ENCODE measurements at regions not wholly inside any gene's neighbourhood (a gene's known extent, or its start where the extent isn't known, plus 50 kb on each side); places are given as distances from the start of the nearest gene placed in this dataset.
"Not testable (repeated sequence)": the region's sequence is repeated elsewhere in the genome, so short reads cannot be mapped to it uniquely, and the experiment has no call there.

DNA sequence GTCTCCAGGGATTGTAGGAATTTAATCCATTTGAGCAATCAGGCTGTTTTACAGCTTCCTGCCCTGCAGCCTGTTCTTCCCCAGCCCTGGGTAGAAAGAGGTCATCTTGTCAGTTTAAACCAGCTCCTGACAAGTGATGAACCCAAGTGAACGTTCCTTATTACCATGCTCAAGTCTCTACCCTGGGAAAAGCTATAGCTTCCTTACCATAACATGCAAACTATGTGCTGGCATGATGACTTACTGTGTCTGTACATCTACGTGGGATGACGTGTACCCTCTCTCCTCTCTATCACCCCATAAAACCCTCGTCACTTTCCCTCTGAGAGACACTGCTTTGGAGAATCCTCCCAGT is 452.2 kb downstream of the XYLT1 start:
- no peak for DNase-seq

DNA sequence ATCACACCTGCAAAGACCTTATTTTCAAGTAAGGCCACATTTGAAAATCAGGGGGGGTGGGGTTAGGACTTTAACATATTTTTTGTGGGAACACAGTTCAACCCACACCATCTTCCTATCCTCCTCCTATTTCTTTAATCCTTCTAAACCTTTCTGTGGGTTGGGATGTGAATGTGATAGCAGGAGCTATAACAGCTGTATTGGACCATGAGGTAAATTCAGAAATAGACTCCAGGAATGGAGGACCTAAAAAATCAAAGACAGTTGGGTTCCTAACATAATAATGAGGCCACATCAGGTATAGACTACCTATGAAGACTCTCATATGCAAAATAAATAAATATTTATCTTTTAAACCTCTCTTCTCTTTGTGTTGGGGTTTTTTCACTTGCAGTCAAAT is 451.4 kb downstream of the XYLT1 start:
- no peak for DNase-seq

DNA sequence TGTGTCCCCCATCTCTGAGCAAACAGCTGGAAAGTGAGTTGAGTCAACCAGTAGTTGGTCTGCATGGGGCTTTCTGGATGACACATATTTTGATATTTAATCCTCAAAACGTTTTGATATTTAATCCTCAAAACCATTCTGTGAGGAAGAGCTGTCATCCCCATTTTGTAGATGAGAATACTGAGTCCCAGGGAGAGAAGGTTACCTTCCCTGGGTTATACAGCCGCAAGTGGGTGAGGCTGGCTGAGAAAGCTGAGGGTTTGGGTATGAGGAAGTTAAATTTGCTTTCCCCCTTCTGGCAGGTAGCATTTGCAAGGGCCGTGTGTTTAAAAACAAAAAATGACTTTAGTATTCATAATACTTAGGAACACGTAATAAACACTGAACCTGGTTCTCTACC is 447.2 kb downstream of the XYLT1 start:
- no peak for DNase-seq

DNA sequence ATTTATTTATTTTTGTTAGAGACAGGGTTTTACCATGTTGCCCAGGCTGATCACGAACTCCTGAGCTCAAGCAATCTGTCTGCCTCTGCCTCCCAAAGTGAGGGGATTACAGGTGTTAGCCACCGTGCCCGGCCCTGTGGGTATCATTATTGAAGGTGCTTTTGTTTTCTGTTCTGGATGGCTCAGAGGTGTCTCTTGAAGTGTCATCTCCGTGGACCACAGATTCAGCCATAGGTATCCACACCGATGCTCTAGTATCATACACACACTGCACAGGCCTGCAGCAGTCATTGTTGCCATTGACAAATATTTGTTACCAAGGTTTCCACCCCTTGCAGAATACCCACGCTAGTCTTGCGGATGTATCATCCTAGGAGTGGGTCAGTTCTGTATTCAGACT is 446.2 kb downstream of the XYLT1 start:
- no peak for DNase-seq

DNA sequence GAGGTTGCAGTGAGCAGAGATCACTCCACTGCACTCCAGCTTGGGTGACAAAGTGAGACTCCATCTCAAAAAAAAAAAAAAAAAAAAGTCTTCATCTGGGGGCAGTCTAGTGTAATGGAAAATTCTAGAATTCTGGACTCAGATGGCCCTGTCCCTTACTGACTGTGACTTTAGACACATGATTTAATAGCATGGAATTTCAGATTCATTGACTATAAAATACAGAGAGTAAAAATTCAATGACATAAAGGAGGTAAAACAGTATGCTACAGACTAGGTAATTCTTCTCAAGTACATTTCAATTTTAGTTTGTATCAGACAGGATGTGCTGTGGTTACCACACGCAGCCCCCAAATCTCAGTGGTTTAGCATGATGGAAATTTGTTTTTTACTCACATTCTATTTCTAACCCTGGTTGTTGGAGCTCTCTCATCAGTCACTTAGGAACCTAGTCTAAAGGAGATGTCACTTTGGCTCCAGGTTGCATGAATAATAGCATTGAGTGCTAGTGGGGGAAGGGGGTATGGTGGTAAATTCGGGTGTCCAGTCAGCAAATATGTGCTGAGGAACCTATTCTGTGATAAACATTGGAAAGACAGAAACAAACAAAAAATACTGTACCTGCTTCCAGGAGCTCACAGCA is 444.0 kb downstream of the XYLT1 start:
- DNase-seq = no peak

DNA sequence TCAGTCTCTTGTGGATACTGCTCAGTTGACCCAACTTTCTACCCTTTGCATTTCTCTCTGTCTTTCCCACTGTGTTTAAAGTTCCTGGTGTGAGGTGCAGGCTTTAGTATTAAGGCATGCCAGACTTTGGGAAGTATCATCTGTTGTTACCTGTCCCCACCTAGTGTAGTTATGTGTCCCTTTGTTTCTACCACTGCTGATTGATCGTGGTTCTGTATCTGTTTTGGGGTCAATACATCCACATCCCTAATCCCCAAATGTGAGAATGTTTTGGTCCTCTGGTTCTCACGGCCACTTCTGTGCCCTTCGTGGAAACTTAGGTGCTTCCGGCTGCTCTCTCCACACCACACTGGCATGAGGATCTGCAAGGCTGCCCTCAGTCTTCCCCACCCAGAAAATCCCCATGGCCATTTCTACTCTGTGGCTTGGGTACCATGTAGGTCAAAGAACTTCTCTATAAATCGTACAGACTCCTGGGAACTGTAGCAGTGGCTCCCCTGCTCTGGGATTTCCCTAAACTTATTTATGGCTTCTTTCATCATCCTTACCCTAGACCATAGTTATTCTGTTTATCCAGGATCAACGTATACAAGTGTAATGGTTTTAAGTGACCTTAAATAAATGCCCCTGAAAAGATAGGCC is 443.2 kb downstream of the XYLT1 start:
- DNase-seq = no peak

DNA sequence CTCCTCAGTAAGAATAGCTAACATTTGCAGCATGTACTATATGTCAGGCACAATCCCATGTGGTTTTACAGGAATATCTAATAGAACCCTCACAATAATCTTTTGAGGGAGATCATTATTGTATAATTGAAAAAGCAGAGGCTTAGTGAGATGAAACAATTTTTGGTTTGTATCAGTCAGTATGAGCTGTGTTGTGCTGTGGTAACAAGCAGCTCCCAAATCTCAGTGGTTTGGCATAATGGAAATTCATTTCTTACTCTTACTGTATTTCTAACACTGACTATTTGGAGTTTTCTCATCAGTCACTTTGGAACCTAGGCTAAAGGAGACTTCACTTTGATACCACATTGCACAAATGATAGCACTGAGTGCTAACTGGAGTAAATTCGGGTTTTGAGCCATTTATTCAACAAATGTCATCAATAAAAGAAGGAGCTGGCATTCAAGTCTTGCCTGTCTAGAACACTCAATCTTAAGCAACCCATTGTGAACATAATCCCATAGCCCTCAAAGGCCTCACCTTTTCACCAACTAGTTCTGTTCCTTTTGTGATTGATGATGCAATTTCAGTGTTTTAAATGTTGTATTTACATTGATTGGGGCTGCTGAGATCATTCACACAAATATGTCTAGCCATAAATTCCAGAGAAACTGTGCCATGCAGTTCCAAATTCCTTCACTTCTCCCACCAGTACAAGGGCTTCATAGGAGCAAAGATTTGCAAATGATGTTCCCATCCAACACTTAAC is 441.0 kb downstream of the XYLT1 start:
- no peak for DNase-seq

DNA sequence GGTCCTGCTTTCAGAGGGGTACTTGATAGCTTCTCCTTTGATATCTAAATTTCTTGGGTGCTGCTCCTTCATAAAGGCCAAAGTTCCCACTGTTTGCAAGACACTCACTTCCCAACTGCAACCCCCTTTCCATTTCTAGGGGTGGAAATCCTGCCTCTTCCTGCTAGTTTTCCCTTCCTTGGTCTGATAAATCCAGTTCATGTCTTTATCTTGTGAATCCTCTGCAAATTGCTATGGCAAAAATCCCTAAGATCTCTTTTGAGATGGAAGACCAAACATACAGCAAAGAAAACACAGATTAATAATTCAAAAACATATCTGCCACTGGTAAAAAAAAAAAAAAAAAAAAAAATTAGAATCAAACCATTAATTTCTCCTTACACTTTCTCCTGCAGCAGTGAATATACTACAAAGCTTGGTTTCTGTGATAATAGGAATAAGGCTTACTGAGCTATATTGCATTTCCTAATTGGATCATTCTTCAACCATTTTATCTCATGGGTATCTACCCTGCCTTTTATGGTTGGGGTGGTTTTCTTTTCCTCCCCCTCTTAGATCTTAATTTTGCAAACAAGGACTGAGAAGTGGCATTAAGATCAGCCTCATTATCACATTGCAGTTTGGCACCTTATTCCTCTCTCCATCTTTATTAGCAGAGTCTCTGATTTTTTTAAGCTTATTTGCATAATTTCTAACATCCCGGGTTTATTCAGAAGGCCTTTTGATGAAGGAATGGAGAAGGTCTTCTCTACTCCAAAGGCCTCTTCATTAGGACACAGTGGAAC is 439.1 kb downstream of the XYLT1 start:
- DNase-seq = no peak

DNA sequence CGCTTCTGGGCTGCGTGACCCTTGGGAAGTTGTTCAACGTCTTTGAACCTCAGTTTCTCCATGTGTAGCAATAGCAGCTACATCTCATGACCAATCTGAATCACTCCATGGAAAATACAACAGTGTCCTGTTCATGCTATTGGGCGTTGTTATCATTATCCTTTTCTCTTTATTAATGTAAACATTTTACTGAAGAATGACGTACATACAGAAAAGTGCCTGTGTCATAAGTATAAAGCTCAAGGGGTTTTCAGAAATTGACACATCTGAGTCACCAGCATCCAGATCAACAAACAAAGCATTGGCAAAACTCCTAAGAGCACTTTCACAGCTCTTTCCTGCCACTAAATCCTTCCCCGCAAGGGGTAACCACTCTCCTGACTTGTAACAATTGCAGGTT is 438.4 kb downstream of the XYLT1 start:
- no peak for DNase-seq

DNA sequence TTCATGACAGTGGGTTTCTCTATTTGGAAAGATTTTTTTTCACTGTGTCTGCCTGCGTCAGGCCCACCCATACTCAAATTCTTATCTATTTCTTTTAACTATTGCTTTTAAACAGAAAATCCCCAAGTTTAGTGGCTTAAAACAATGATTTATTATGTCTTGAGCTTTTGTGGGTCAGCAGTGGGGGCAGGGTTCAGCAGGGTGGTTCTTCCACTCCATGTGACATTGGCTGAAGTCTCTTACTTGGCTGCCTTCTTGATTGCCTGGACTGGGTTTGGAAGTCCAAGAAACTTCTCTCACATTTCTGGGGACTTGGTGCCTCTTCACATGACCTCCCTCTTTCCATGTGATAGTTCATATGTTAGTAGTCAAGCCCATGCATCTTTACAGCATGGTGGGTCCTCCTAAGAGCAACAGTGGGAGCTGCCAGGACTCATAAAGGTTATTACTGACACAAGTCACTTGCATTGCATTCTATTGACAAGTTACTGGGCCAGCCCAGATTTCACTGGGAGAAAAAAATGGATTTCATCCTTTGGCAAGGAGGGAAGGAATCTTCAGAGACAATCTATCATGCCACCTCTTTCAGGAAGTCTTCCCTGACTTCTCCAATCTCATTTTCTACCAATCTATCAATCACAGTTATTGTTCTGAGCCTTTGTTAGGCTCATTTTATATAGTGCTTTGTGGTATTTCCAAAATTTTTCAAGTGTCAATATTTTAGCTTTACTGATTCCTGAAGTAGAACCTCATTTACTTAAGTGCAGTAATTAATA is 436.1 kb downstream of the XYLT1 start:
- no peak for DNase-seq

DNA sequence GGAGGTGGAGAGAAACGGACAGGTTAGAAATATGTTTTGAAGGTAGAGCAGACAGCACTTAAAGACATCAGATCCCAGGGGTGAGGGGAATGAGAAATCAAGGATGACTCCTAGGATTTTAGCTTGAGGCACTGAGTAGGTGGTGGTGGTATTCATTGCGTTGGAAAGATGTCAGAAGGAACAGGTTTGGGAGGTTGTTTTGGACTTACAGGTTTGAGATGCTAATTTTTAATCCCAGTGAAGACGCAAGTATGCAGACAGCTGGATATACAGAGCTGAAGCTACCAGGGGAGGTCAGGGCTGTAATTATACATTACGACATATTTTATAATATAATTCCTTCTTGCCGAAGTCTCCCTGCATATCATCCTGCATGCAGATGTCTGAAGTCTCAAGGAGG is 433.3 kb downstream of the XYLT1 start:
- DNase-seq = no peak

DNA sequence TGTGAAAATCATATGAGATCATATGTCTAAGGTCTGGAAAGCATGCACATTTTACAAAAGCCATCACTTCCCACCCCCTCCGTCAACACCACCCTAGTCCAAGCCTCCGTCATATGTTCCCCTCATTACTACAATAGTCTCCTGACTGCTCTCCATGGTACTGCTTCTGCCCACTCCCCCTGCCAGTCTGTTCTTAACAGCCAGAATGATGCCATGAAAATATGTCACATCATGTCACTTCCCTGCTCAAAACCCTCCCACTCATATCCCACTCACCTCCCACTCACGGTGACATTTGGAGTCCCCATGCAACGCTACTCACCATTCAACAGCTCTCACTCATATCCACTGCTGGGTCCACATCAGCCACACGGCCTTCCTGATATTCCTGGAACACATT is 432.3 kb downstream of the XYLT1 start:
- DNase-seq = no peak

DNA sequence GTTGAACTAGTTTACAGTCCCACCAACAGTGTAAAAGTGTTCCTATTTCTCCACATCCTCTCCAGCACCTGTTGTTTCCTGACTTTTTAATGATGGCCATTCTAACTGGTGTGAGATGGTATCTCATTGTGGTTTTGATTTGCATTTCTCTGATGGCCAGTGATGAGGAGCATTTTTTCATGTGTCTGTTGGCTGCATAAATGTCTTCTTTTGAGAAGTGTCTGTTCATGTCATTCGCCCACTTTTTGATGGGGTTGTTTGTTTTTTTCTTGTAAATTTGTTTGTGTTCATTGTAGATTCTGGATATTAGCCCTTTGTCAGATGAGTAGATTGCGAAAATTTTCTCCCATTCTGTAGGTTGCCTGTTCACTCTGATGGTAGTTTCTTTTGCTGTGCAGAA is 421.7 kb downstream of the XYLT1 start:
- not testable (repeated sequence) for DNase-seq

DNA sequence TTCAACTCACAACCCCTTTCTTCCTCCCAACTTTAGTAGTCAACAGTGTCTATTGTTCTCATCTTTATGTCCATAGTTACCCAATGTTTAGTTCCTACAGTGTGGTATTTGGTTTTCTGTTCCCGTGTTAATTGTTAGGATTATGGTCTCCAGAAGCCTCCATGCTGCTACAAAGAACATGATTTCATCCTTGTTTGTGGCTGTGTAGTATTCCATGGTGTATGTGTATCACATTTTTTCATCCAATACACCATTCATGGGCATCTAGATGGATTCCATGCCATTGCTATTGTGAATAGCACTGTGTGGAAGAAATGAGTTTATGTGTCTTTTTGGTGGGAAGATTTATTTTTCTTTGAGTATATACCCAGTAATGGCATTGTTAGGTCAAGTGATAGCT is 420.3 kb downstream of the XYLT1 start:
- DNase-seq = no peak
